ENCODE measurements at regions not wholly inside any gene's neighbourhood (a gene's known extent, or its start where the extent isn't known, plus 50 kb on each side); places are given as distances from the start of the nearest gene placed in this dataset.

DNA sequence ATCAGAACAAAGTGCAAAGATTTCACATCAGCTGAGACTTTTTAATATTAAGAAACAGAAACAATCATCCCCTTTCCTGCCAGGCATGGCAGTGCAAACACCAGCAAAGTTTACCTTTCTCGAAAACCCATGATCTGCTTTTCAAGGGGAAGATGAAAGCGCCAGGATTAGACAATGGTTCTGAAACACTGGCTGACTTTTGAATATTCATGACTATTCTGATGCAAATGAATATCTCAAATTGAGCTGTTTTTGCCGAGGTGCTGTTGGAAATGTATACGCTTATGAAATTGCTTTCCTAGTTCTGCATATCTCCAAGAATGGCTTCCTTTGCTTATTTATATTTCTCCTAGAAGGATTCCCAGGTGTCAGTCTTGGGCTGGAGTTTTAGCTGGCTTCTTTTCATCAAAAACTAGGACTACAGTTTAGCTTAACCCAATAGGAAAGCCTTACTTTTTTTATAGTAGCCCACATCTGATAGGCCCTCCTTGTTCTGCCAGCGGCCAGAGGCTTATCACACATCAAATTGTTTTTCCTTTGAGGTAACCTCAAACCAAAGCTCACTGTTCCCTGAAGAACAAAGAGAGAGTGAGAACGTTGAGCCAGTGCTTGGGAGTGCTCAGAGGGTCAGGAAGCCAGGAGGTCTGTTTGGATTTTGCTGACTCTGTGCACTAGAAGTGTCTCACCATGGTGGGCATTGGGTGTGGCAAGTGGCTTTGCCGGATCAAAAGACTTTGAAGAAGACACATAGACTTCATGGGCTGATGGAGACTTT is 74.0 kb upstream of the PLCL2 start:
- FAIRE-seq = no peak

DNA sequence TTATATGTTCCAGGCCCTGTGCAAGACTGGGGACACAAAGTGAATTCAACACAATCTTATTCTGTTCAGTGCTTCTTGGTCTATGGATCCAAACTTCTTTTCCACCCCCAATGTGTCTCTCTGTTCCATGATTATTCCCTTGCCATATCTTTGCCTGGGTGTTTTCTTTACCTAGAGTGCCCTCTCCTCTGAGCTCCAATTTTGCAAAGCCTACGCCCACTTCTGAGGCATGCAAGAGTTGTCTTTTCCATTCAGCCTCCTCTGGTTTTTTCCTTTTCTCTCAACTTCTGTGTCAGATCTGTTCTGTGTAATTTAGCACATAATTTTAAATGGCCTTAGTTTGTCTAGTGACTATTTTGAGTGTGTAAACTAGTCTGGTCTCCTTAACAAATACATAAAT is 72.8 kb upstream of the PLCL2 start:
- FAIRE-seq = no peak

DNA sequence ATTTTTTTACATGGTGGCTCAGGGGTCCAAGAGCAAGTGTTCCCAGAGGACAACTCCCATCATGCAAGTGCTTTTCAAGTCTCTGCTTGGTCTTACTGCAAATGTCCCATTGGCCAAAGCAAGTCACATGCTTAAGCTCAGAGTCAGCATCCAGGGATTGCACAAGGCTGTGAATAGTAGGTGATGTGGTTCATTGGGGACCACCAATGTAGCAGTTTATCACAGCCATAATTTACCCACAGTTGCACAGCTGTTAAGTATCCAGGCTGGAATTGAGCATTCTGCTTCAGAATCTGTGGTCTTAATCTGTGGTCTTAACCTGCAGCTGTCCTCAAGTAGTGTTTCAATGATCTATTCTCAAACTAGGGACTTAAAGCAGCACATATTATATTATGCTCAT is 71.4 kb upstream of the PLCL2 start:
- FAIRE-seq = no peak

DNA sequence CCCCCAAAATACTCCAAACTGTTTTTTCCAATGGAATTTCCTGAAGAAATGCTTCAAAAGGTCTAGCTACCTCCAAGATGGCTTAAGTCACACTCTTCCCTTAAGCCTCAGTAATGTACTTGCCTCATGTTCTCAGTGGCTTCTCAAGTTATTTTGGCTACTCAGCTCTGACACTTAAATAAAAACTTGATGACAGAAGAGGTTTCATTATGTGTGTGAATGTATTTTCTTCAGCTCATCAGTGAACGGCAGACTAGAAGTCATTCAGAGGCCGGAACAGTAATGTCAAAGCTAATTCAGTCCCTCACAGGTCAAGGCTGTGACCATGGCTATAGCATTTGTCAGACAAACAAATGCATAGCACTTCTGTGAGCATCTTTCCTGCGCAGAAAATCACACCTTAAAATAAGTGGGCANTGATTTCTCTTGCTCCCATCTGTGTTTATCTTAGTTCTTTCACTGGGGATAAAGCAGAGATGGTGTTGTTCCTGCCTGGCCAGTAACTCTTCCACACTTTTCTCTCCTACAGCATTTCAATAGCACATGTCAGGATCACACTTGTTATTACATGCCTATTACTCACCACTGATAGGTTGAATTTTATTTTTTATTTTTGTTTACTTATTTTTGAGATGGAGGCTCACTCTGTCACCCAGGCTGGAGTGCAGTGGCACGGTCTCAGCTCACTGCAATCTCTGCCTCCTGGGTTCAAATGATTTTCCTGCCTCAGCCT is 68.5 kb upstream of the PLCL2 start:
- FAIRE-seq = no peak

DNA sequence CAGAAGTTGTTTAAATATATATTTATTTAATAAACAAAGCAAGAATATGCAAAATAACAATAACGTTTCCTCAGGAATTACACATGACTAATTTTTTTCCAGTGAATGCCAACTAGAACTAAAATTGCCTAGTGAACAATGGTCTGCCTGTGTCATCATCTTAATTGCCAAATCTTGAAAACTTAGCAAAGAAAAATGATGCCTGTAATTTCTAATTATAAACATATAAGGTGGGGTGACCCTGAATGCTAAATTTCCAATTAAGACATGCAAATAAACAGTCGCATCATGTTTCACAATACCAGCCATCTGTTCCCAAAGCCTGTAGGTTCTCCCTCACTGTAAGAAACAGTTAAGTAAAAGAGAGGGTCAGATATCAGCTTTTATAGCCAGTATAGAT is 67.6 kb upstream of the PLCL2 start:
- no peak for FAIRE-seq

DNA sequence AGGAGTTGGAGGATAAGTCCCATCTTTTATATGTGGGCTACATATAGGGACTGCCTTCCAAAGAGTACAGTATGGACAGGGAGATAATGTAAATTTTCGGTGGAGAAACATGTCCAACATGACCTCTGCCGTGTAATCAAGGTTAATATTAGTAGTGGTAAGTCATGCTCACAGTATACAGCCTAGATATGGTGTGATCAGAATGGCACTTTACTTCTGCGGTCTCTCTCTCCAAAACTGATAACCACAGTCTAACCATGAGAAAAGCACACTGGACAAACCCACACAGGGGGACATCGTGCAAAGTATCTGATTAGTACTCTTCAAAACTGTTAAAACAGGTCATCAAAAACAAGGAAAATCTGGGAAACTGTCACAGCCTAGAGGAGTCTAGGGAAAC is 66.6 kb upstream of the PLCL2 start:
- FAIRE-seq = no peak

DNA sequence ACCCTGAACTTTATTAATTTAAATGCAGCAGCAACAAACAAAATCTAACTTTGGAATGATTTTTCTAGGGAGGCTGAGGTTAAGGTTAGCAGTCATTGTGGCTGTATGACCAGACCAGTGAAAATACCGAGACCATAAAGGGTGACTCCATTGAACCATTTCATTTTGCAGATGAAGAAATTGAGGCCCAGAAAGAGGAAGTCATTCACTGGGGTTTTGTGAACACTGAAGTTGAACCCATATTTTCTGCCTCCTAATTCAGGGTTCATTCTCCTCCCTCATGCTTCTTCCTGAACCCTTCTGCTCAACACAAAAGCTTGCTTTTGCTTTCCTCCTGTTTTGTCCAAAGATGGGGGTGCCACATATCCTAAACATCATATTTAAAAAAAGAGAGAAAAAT is 65.8 kb upstream of the PLCL2 start:
- FAIRE-seq = no peak

DNA sequence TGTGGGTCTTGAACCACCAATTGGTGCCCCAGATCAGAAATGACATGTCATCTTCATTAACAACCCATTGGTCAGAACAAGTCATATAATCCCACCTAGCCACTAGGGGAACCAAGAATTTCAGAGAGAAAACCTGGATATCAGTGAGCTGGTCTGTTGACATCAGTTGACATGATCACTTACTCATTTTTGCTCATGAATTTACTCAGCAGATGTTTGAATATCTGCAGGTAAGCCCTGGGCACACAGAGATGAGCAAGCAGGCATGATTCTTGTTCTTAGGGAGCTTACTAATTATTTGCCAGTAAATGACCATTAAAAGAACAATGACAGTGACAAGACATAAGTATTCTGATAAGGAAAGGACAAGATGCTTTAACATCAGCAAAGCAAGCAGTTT is 64.3 kb upstream of the PLCL2 start:
- FAIRE-seq = no peak

DNA sequence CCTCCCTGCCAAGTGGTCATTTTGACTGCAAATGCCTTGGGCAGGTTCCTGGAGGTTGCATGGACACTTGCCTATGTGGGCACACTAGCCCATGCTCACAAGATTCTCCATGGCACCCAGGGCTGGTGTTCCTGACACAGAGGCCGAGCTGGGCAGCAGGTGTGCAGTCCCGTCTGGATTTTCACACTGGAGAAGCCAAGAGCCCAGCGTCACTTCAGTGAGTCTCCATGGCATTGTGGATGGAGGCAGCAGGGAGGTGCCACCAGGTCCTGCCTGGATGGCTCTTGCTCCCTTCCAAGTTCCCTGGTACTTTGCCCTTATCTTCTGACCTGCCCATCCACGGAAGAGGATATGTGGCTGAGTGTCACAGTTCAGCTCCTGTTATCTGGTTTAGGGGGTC is 63.7 kb upstream of the PLCL2 start:
- FAIRE-seq = no peak

DNA sequence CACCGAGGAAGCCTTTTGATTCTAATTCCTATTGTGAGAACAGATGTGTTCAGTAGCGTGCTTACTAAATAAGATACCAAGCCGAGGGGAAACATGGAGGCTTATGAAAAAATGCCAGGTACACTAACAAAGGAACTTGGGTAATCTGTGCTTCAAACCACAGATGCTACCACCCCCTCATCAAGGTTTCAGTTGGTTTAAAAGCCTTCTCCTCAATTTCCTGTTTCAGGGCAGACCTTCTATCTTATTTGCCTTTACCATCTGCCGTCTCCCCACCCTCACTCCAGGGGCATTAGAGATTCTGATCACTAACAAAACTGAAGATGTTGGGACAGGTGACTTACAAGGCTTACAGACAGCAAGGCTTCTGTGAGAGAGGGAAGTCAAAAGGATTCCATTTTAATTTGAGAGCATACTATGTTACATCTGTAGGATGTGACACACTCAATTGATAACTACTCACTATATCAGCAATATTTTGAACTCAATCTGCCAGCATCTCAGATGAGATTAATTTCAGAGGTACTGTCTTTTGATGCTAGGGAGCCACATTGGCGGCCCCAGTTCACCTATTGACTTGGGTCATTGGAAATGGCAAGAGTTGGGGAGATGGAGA is 60.6 kb upstream of the PLCL2 start:
- FAIRE-seq = no peak

DNA sequence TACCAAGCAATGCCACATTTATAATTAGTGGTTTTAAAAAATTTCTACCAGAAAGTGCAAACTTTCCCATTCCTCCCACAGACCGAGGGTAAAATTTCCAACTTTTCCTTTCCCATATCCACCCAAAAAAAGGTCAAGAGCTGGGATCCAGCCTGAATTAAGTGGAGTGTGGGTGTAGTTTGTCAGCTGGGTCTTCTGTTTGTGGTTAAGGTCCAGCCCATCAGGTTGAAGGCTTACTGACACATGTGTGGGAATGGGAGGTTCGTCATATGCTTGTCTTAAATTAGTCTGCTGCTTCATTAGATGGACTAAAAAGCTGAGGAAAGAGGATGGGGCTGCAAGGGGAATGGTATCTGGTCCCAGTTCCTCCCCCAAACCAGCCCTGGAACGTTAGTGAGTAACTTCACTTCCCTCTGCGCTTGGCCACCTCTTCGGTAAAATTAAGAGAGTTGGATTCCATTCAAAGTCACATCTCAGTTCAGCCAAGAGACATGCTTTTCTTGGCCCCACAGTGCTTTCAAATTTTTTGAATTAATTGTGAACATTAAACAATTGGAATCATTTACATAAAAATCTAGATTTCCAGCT is 59.0 kb upstream of the PLCL2 start:
- FAIRE-seq = no peak

DNA sequence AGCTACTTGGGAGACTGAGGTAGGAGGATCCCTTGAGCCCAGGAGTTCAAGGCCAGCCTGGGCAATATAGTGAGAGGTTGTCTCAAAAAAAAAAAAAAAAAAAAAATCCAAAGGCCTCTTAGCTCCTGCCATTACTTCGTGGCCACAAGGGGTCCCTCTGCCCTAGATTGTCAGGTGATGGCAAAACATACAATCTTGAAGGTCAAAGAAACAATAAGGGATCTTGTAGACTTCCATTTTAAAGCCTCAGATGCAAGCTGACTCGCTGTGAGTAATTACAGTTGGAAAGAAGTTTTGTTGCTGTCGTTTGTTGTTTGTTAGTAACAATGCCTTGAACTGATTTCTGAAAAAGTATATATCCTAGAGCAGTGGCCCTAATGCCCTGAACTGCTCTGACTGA is 55.9 kb upstream of the PLCL2 start:
- no peak for FAIRE-seq

DNA sequence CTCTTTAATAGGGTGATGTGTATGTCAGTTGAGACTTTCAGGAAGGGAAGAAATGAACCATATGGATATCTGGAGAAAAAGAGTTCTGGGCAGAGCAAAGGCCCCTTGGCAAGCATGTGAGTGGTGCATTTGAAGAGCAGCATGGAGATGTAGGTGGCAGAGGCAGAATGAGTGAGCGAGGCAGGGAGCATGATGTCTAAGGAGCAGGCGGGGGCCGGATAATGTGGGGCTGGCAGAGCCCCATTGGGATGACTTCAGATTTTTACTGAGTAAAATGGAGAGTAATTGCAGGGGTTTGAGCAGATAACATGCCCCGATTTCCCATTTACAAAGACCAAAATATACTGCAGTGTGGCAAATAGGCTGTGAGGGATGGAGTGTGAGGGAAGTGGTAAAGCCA is 52.9 kb upstream of the PLCL2 start:
- no peak for FAIRE-seq

DNA sequence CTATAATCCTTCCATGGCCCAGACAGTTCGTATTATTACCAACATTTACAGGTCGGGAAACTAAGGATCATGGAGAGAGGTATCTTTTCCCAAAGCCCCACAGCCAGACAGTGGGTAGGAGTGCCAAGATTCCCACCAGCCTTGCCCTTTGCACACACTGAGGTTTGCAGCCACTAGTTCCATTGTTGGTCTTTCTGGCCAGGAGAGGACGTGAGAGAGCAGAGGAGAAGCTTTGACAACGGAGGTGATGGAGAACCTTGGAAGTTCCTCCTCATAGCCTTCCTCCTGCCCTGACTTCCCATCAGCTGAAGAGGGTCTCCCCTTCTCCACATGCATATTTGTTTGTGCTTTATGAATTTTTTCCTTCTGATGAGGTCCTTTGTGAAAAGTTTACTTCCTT is 50.5 kb upstream of the PLCL2 start:
- no peak for FAIRE-seq

DNA sequence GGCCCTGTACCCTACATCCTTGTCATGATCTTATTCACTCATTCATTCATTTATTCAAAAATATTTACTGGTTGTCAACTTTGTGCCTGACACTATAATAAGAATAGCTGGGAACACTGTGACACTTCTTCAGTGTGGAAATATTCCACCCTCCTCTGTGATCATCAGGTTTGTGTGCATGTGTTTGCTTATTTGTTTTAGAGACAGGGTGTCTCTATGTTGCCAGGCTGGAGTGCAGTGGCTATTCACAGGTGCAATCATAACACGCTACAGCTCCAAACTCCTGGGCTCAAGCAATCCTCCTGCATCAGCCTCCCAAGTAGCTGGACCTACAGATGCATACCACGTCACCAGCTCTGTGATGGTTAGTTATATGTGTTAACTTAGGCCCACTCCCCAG is 50.0 kb upstream of the PLCL2 start:
- no peak for FAIRE-seq
